Peyer's patch (tissue), 4 donors: ENCODE measurements at regions not wholly inside any gene's neighbourhood (a gene's known extent, or its start where the extent isn't known, plus 50 kb on each side); places are given as distances from the start of the nearest gene placed in this dataset.
"Not testable (repeated sequence)": the region's sequence is repeated elsewhere in the genome, so short reads cannot be mapped to it uniquely, and the experiment has no call there.

Source experiments
- DNase-seq, 3 donors: peaks; one replicate each; pipeline ENCODE4 v3.0.0-alpha.2; 2017 to 2019
- H3K27ac ChIP-seq, 4 donors: fragments of 200-600 bp; sonication (generic); one replicate each; pipeline ENCODE4 v1.5.1; 2016 to 2019
- H3K27me3 ChIP-seq, 2 donors: fragments of 200-600 bp; sonication (generic); one replicate each; pipeline ENCODE4 v1.5.1; 2019
- H3K36me3 ChIP-seq, 3 donors: fragments of 200-600 bp; sonication (generic); one replicate each; pipeline ENCODE4 v1.5.1; 2016 to 2019
- H3K4me1 ChIP-seq, 4 donors: fragments of 200-600 bp; sonication (generic); one replicate each; pipeline ENCODE4 v1.5.1; 2016 to 2019
- H3K4me3 ChIP-seq, 4 donors: fragments of 200-600 bp; sonication (generic); 1 replicate in 3 of 4; 2 replicates in 1 of 4; pipeline ENCODE4 v1.5.1; 2016 to 2019; ENCODE audit warnings: mild to moderate bottlenecking in 1 of 4
- H3K9me3 ChIP-seq, 4 donors: fragments of 200-600 bp; sonication (generic); one replicate each; pipeline ENCODE4 v1.5.1; 2016 to 2019; ENCODE audit warnings: mild to moderate bottlenecking in 1 of 4
- POLR2A ChIP-seq, 2 donors: fragments of 450-650 bp; IDR thresholded peaks; one replicate each; pipeline ENCODE4 v1.5.1; 2017; ENCODE audit warnings: antibody characterized with exemption in 2 of 2, mild to moderate bottlenecking in 2 of 2, moderate library complexity in 2 of 2
- TF ChIP-seq, protein P1 (sequence below), 6 experiments: fragments of 450-650 bp in 4 of 6; fragments of 200-600 bp in 2 of 6; sonication (generic) in 1 of 6; IDR thresholded peaks; one replicate each; pipeline ENCODE4 v1.5.1; 2017 to 2019; ENCODE audit warnings: antibody characterized with exemption in 6 of 6, mild to moderate bottlenecking in 3 of 6, moderate library complexity in 1 of 6

DNA sequence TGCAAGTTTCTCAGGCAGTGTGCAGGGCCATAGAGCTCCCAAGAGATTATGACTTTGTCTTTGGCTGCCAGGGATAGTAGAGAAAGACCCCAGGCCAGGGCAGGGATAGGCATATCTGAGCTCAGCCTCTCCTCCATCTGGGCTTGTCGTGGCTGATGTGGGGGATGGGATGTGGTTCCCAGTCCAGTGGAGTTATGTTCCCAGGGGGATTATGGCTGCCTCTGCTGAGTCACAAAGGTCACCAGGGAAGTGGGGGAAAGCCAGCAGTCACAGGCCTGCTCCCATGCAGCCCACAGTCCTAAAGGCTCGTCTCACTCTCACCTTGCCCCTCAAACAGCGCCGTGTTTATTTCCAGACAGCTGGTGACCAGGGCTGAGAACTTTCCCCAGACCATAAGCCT lies 354.9 kb downstream of the SI start:
- no peak for DNase-seq
- no peaks in the 10 kb centered on the region for H3K36me3 ChIP-seq
- TF ChIP-seq, protein P1, sequence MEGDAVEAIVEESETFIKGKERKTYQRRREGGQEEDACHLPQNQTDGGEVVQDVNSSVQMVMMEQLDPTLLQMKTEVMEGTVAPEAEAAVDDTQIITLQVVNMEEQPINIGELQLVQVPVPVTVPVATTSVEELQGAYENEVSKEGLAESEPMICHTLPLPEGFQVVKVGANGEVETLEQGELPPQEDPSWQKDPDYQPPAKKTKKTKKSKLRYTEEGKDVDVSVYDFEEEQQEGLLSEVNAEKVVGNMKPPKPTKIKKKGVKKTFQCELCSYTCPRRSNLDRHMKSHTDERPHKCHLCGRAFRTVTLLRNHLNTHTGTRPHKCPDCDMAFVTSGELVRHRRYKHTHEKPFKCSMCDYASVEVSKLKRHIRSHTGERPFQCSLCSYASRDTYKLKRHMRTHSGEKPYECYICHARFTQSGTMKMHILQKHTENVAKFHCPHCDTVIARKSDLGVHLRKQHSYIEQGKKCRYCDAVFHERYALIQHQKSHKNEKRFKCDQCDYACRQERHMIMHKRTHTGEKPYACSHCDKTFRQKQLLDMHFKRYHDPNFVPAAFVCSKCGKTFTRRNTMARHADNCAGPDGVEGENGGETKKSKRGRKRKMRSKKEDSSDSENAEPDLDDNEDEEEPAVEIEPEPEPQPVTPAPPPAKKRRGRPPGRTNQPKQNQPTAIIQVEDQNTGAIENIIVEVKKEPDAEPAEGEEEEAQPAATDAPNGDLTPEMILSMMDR (IDR thresholded peaks at IDR 0.05): no peak
- TF ChIP-seq POLR2A (IDR thresholded peaks at IDR 0.05): no peak
- no peaks in the 10 kb centered on the region for H3K27me3 ChIP-seq
- H3K4me1 ChIP-seq: no peaks in the 10 kb centered on the region
- H3K27ac ChIP-seq: no peak overlapping the region
- no peak overlapping the region for H3K4me3 ChIP-seq
- H3K9me3 ChIP-seq: no peaks in the 10 kb centered on the region

DNA sequence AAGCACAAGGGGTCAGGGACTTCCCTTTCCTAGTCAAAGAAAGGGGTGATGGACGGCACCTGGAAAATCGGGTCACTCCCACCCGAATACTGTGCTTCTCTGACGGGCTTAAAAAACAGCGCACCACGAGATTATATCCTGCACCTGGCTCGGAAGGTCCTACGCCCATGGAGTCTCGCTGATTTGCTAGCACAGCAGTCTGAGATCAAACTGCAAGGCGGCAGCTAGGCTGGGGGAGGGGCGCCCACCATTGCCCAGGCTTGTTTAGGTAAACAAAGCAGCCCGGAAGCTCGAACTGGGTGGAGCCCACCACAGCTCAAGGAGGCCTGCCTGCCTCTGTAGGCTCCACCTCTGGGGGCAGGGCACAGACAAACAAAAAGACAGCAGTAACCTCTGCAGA lies 375.5 kb downstream of the SI start:
- H3K36me3 ChIP-seq, H3K9me3 ChIP-seq, H3K27ac ChIP-seq, H3K4me3 ChIP-seq, DNase-seq, H3K4me1 ChIP-seq, H3K27me3 ChIP-seq: not testable (repeated sequence)

DNA sequence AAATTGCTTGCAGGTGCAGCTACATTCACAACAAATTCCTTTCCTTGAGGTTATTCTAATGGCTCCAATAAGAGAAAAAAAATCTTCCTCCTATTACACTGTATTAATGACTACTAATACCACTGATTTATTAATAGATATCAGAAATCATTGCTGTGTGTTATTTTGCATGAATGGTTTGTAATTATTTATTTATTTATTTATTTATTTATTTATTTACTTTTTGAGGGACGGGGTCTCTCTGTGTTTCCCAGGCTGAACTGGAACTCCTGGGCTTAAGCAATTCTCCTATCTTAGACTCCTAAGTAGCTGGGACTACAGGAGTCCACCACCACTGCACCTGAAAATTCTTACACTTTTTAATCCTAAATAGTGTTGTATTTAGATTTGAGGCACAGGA lies 390.4 kb downstream of the SI start:
- Histone ChIP-seq H3K9me3 (no peaks in the 10 kb centered on the region), H3K4me1 (no peaks in the 10 kb centered on the region), H3K27ac (no peak overlapping the region), H3K36me3 (no peaks in the 10 kb centered on the region), H3K27me3 (no peaks in the 10 kb centered on the region), H3K4me3 (no peak overlapping the region)
- TF ChIP-seq, protein P1 (IDR thresholded peaks at IDR 0.05): no peak
- TF ChIP-seq POLR2A (IDR thresholded peaks at IDR 0.05): no peak
- no peak for DNase-seq

DNA sequence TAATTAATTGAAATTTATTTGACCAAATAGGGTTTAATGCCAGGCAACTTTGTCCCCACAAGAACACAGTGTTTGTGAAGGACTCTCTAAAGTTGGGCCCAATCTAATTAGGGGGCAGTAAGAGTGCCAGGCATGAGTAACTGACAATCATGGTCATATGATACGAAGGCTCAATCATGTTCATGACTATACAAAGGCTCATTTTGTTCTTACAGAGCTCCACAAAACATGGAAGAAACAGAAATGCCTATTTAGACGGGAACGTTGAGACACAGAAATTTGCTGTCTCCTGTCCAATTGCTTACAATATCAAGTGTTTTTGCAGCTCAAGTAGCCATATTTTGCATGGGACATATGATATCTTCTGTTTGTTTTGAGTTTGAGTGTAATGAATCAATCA lies 391.1 kb downstream of the SI start:
- no peak for DNase-seq
- Histone ChIP-seq H3K4me1 (no peaks in the 10 kb centered on the region), H3K9me3 (no peaks in the 10 kb centered on the region), H3K27me3 (no peaks in the 10 kb centered on the region), H3K36me3 (no peaks in the 10 kb centered on the region), H3K27ac (no peak overlapping the region), H3K4me3 (no peak overlapping the region)
- TF ChIP-seq, protein P1 (IDR thresholded peaks at IDR 0.05): no peak
- TF ChIP-seq POLR2A (IDR thresholded peaks at IDR 0.05): no peak

DNA sequence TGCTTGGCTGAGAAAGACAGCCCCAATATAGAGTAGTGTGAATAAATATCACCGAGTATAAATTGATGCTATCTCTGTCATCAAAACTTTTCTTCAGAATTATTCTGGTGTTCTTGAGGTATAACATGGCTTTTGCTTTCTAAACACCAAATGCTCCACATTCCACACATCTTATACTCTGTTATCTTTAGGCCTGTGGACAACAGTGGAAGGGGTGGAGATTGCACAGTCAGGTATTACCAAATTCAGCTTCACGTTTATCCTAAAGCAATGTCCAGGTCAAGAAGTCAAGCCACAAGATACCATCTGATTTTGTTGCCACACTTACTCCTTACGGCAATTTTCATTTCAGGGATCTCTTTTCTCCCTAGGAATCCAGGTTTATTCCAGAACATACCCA lies 394.8 kb downstream of the SI start:
- no peaks in the 10 kb centered on the region for H3K9me3 ChIP-seq
- TF ChIP-seq, protein P1 (IDR thresholded peaks at IDR 0.05): no peak
- TF ChIP-seq POLR2A (IDR thresholded peaks at IDR 0.05): no peak
- H3K36me3 ChIP-seq: no peaks in the 10 kb centered on the region
- no peaks in the 10 kb centered on the region for H3K4me1 ChIP-seq
- H3K4me3 ChIP-seq: no peak overlapping the region
- no peaks in the 10 kb centered on the region for H3K27me3 ChIP-seq
- DNase-seq: no peak
- H3K27ac ChIP-seq: no peak overlapping the region

DNA sequence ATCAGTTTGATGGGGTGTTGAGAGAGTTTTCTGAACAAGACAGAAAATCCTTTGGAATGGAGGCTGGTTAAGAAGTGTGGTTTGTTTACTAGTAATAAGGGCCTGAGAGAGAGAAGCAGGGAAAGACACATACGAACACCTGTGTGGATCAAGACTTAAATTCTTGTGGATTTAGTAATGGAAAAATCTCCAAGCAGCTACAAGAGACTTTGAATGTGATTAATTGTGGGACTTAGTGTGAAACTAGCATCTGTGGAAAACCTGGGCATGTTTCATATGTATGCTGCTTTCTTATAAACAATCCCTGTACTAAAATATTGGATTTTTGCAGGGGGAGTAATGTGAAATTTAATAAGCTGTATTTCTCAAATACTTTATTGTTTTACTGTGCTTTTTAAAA lies 399.1 kb downstream of the SI start:
- Histone ChIP-seq H3K27me3 (no peaks in the 10 kb centered on the region), H3K27ac (no peak overlapping the region), H3K36me3 (no peaks in the 10 kb centered on the region), H3K4me3 (no peak overlapping the region), H3K4me1 (no peaks in the 10 kb centered on the region), H3K9me3 (no peaks in the 10 kb centered on the region)
- DNase-seq: no peak
- no peak for TF ChIP-seq POLR2A (IDR thresholded peaks at IDR 0.05)
- TF ChIP-seq, protein P1 (IDR thresholded peaks at IDR 0.05): no peak
